Osteoblast (primary cell): ENCODE measurements at regions not wholly inside any gene's neighbourhood (a gene's known extent, or its start where the extent isn't known, plus 50 kb on each side); places are given as distances from the start of the nearest gene placed in this dataset.
"Not testable (repeated sequence)": the region's sequence is repeated elsewhere in the genome, so short reads cannot be mapped to it uniquely, and the experiment has no call there.

Experiments
- DNase-seq: peaks from one replicate; pipeline ENCODE4 v3.0.0; 2011; ENCODE audit warnings: low spot score, mixed read lengths; ENCODE audit not compliant: insufficient read length; ENCODE audit errors: missing footprints
- H2AFZ ChIP-seq: 2 replicates; pipeline ENCODE4 v1.6.0; 2011; ENCODE audit warnings: mild to moderate bottlenecking, low read length
- H3K27ac ChIP-seq: 2 replicates; pipeline ENCODE4 v1.5.1; 2011; ENCODE audit warnings: mild to moderate bottlenecking, low read depth, low read length, moderate library complexity
- H3K27me3 ChIP-seq: 2 replicates; pipeline ENCODE4 v1.6.0; 2012; ENCODE audit warnings: mild to moderate bottlenecking, control low read depth, inconsistent platforms, low read length, moderate library complexity; ENCODE audit not compliant: insufficient read depth
- H3K36me3 ChIP-seq: 2 replicates; pipeline ENCODE4 v1.5.1; 2011; ENCODE audit warnings: mild to moderate bottlenecking, low read length, control low read depth, moderate library complexity; ENCODE audit not compliant: insufficient read depth
- H3K4me1 ChIP-seq: 2 replicates; pipeline ENCODE4 v1.5.1; 2011; ENCODE audit warnings: mild to moderate bottlenecking, low read length, control low read depth, moderate library complexity; ENCODE audit not compliant: insufficient read depth
- H3K4me2 ChIP-seq: 2 replicates; pipeline ENCODE4 v1.6.0; 2011; ENCODE audit warnings: mild to moderate bottlenecking, low read length; ENCODE audit not compliant: insufficient read depth
- H3K4me3 ChIP-seq: fragments of 200-600 bp; sonication (generic); 3 replicates; pipeline ENCODE4 v1.5.1; 2012; ENCODE audit warnings: mild to moderate bottlenecking, low read length, inconsistent platforms; ENCODE audit not compliant: insufficient read depth
- H3K79me2 ChIP-seq: 2 replicates; pipeline ENCODE4 v1.6.0; 2012; ENCODE audit warnings: mild to moderate bottlenecking, low read length, control low read depth, inconsistent platforms; ENCODE audit not compliant: insufficient read depth
- H3K9me3 ChIP-seq: 2 replicates; pipeline ENCODE4 v1.5.1; 2011; ENCODE audit warnings: low read depth, low read length, control low read depth
- H4K20me1 ChIP-seq: 2 replicates; pipeline ENCODE4 v1.6.0; 2012; ENCODE audit warnings: mild to moderate bottlenecking, low read length, control low read depth; ENCODE audit not compliant: insufficient read depth
- TF ChIP-seq, protein P1 (sequence below): IDR thresholded peaks from 2 replicates; pipeline ENCODE4 v1.5.1; 2011; ENCODE audit warnings: mild to moderate bottlenecking, low read depth, low read length, moderate library complexity; ENCODE audit errors: extremely low read depth

DNA sequence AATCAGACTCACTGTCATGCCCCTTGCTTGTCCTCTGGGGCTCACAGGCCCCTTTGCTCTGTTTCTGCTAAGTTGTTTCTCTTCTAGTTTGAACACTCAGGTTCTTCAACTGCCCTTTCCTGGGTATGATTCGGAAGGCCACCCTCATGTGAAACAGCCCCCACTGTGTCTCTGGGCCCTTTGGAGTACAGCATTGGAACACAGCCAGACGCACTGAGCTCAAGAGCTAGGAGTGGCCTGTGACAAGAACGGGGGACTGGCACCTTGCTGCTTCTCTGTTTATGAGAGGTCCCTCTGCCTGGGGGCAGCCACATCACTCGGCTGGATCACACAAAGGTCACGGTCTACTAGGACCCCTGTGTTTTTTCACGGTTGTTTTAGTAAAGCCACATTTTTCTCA, 114.4 kb upstream of the ZC3H12A start:
- Histone ChIP-seq H2AFZ (no peak overlapping the region), H3K4me2 (no peak overlapping the region), H3K27me3 (no peaks in the 10 kb centered on the region), H3K79me2 (no peaks in the 10 kb centered on the region), H3K9me3 (no peaks in the 10 kb centered on the region), H3K4me1 (no peaks in the 10 kb centered on the region), H3K4me3 (no peak overlapping the region), H3K36me3 (no peaks in the 10 kb centered on the region), H4K20me1 (no peaks in the 10 kb centered on the region), H3K27ac (no peak overlapping the region)
- DNase-seq, result no peak
- TF ChIP-seq, protein P1, sequence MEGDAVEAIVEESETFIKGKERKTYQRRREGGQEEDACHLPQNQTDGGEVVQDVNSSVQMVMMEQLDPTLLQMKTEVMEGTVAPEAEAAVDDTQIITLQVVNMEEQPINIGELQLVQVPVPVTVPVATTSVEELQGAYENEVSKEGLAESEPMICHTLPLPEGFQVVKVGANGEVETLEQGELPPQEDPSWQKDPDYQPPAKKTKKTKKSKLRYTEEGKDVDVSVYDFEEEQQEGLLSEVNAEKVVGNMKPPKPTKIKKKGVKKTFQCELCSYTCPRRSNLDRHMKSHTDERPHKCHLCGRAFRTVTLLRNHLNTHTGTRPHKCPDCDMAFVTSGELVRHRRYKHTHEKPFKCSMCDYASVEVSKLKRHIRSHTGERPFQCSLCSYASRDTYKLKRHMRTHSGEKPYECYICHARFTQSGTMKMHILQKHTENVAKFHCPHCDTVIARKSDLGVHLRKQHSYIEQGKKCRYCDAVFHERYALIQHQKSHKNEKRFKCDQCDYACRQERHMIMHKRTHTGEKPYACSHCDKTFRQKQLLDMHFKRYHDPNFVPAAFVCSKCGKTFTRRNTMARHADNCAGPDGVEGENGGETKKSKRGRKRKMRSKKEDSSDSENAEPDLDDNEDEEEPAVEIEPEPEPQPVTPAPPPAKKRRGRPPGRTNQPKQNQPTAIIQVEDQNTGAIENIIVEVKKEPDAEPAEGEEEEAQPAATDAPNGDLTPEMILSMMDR, result no peak

DNA sequence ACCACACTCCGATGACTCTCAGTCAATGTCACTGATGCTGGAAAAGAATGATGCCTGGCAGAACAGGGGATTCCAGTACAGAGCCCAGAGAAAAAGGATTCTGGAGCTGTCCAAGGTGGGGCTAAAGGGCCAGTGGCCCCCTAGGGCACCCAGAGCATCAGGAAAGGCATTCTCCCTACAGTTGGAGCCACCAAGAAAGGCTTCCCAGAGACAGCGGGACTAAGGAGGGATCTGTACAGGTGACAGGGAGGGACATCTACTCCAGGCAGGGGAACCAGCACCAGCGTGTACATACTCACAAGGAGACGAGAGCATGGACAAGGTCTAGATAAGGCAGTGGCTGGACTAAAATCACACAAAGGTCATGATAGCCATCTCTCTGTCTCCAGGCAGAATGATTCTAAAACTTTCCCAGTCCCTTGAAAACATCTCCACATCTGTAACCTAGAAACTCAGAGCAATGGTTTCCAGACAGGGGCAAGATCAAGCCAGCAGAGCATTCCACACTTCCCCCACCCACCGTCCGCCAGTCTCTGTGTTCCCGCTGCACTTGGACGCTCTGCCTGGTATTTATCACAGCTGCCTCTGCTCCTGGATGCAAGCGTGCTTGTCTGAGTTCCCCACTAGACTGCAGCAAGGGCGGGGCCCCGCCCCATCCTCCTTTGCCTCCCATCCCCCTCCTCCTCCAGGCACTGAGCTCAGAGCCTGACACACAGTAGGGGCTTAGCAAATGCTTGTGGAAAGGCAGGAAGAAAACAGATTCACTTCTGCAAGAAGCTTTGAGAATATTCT, 111.6 kb upstream of the ZC3H12A start:
- Histone ChIP-seq H3K27ac (no peak overlapping the region), H3K4me3 (no peak overlapping the region), H3K27me3 (no peaks in the 10 kb centered on the region), H3K79me2 (no peaks in the 10 kb centered on the region), H3K4me2 (no peak overlapping the region), H3K36me3 (no peaks in the 10 kb centered on the region), H2AFZ (no peak overlapping the region), H3K4me1 (no peaks in the 10 kb centered on the region), H3K9me3 (no peaks in the 10 kb centered on the region), H4K20me1 (no peaks in the 10 kb centered on the region)
- TF ChIP-seq, protein P1, result no peak
- no peak for DNase-seq

DNA sequence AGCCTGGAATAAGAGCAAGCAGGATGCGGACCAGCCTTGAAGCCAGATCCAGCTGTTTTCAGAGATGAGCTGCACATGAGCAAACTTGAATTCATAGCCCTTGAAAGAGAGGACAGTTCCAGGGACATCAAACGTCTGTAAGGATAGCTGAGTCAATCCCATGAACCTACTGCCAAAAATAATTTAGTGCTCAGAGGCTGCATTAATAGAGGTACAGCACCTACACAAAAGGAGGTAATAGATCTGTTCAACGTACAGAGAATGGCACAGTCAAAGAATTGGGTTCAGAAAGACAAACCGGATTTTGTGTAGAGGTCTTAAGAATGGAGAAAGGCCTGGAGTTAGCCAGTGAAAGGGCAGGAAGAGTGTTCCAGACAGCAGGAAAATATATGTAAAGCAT, 110.8 kb upstream of the ZC3H12A start:
- no peaks in the 10 kb centered on the region for H3K27me3 ChIP-seq
- TF ChIP-seq, protein P1, result no peak
- H4K20me1 ChIP-seq, result no peaks in the 10 kb centered on the region
- no peak overlapping the region for H3K4me2 ChIP-seq
- no peaks in the 10 kb centered on the region for H3K79me2 ChIP-seq
- H3K36me3 ChIP-seq, result no peaks in the 10 kb centered on the region
- H3K4me1 ChIP-seq, result no peaks in the 10 kb centered on the region
- no peak for DNase-seq
- H3K4me3 ChIP-seq, result no peak overlapping the region
- H3K27ac ChIP-seq, result no peak overlapping the region
- H2AFZ ChIP-seq, result no peak overlapping the region
- H3K9me3 ChIP-seq, result no peaks in the 10 kb centered on the region

DNA sequence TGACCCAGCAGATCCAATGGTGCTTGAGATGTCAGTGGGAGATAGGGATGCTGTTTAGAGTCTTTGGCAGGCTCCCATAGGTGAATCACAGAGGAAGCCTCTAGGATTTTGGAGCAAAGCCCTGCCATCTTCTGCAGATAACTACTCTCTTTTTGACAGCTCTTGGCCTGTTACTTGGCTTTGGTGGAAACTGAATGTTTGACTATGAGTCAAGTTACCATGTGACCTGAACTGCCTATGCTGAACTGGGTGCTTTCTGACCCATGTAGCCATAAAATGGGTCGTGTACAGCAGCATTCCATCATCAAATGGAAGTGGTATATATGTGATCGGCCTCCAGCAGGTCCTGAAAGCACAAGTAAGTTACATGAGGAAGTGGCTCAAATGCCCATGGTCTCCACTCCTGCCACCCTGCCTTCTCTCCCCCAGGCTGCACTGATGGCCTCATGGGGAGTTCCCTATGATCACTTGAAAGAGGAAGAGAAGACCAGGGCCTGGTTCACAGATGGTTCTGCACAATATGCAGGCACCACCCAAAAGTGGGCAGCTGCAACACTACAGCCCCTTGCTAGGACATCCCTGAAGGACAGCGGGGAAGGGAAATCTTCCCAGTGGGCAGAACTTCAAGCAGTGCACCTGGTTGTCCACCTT, 105.6 kb upstream of the ZC3H12A start:
- not testable (repeated sequence) for DNase-seq, H3K4me3 ChIP-seq, H3K79me2 ChIP-seq

More for the DNA sequence above, 105.6 kb upstream of the ZC3H12A start:
- not testable (repeated sequence) for H3K4me1 ChIP-seq, H4K20me1 ChIP-seq, H3K27ac ChIP-seq, H3K36me3 ChIP-seq, H3K27me3 ChIP-seq, H3K4me2 ChIP-seq, H3K9me3 ChIP-seq, H2AFZ ChIP-seq
